ENCODE measurements at regions not wholly inside any gene's neighbourhood (a gene's known extent, or its start where the extent isn't known, plus 50 kb on each side); places are given as distances from the start of the nearest gene placed in this dataset.
"Not testable (repeated sequence)": the region's sequence is repeated elsewhere in the genome, so short reads cannot be mapped to it uniquely, and the experiment has no call there.

- not testable (repeated sequence) for TF ChIP-seq POLR2AphosphoS5, POLR2A, SPI1, TAF1, POU2F2 (IDR thresholded peaks at IDR 0.05; ENCODE audit: low read depth, low read length)
Observed at GRCh38 chr10:47599657-47600056, 76.2 kb upstream of the AGAP9 start.

Data from GM12891 (cell line).